ENCODE measurements at regions not wholly inside any gene's neighbourhood (a gene's known extent, or its start where the extent isn't known, plus 50 kb on each side); places are given as distances from the start of the nearest gene placed in this dataset.

GRCh38 chr14:45651890-45652289 lies 398.9 kb upstream of the MIS18BP1 start:
- no peak for TF ChIP-seq RCOR1 (IDR thresholded peaks at IDR 0.05; ENCODE audit: borderline replicate concordance in 1 of 2, low read depth in 2 of 2, low read length in 2 of 2)
- TF ChIP-seq, protein P1, sequence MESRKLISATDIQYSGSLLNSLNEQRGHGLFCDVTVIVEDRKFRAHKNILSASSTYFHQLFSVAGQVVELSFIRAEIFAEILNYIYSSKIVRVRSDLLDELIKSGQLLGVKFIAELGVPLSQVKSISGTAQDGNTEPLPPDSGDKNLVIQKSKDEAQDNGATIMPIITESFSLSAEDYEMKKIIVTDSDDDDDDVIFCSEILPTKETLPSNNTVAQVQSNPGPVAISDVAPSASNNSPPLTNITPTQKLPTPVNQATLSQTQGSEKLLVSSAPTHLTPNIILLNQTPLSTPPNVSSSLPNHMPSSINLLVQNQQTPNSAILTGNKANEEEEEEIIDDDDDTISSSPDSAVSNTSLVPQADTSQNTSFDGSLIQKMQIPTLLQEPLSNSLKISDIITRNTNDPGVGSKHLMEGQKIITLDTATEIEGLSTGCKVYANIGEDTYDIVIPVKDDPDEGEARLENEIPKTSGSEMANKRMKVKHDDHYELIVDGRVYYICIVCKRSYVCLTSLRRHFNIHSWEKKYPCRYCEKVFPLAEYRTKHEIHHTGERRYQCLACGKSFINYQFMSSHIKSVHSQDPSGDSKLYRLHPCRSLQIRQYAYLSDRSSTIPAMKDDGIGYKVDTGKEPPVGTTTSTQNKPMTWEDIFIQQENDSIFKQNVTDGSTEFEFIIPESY (CRISPR knock-in tag; IDR thresholded peaks at IDR 0.05), result no peak
- no peak for TF ChIP-seq ZNF12 (CRISPR knock-in tag; IDR thresholded peaks at IDR 0.05)
- no peak for TF ChIP-seq C11orf30 (IDR thresholded peaks at IDR 0.05; ENCODE audit: low read depth)
- no peak for TF ChIP-seq SIRT6 (IDR thresholded peaks at IDR 0.05; ENCODE audit: low read depth, low read length)
- TF ChIP-seq, protein P2, sequence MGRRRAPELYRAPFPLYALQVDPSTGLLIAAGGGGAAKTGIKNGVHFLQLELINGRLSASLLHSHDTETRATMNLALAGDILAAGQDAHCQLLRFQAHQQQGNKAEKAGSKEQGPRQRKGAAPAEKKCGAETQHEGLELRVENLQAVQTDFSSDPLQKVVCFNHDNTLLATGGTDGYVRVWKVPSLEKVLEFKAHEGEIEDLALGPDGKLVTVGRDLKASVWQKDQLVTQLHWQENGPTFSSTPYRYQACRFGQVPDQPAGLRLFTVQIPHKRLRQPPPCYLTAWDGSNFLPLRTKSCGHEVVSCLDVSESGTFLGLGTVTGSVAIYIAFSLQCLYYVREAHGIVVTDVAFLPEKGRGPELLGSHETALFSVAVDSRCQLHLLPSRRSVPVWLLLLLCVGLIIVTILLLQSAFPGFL (CRISPR knock-in tag; IDR thresholded peaks at IDR 0.05), result no peak
- TF ChIP-seq, protein P3, sequence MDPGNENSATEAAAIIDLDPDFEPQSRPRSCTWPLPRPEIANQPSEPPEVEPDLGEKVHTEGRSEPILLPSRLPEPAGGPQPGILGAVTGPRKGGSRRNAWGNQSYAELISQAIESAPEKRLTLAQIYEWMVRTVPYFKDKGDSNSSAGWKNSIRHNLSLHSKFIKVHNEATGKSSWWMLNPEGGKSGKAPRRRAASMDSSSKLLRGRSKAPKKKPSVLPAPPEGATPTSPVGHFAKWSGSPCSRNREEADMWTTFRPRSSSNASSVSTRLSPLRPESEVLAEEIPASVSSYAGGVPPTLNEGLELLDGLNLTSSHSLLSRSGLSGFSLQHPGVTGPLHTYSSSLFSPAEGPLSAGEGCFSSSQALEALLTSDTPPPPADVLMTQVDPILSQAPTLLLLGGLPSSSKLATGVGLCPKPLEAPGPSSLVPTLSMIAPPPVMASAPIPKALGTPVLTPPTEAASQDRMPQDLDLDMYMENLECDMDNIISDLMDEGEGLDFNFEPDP (CRISPR knock-in tag; IDR thresholded peaks at IDR 0.05), result no peak
